Fibroblast of peridontal ligament (primary cell): ENCODE measurements at regions not wholly inside any gene's neighbourhood (a gene's known extent, or its start where the extent isn't known, plus 50 kb on each side); places are given as distances from the start of the nearest gene placed in this dataset.

Experiments
- DNase-seq: peaks from one replicate; pipeline ENCODE4 v3.0.0-alpha.2; 2010; ENCODE audit errors: extremely low read depth

- DNase-seq: no peak
Measured at GRCh38 chr2:238635647-238636051, 208.9 kb downstream of the ASB1 start.

GRCh38 chr2:238636269-238637073 is 209.7 kb downstream of the ASB1 start:
- DNase-seq: peak; percentile 57

GRCh38 chr2:238638100-238638981 is 209.5 kb upstream of the TWIST2 start:
- DNase-seq: no peak

- DNase-seq: no peak
Measured at GRCh38 chr2:238638982-238639628, 208.8 kb upstream of the TWIST2 start.

GRCh38 chr2:238640486-238640885 is 207.4 kb upstream of the TWIST2 start:
- no peak for DNase-seq

- no peak for DNase-seq
Measured at GRCh38 chr2:238642973-238643372, 204.9 kb upstream of the TWIST2 start.

- no peak for DNase-seq
Measured at GRCh38 chr2:238643400-238643907, 204.4 kb upstream of the TWIST2 start.

GRCh38 chr2:238644095-238645081 is 203.5 kb upstream of the TWIST2 start:
- peak; percentile 86 for DNase-seq

GRCh38 chr2:238645095-238645494 is 202.8 kb upstream of the TWIST2 start:
- no peak for DNase-seq

- DNase-seq: no peak
Measured at GRCh38 chr2:238645716-238646115, 202.2 kb upstream of the TWIST2 start.

GRCh38 chr2:238646281-238646680 is 201.6 kb upstream of the TWIST2 start:
- DNase-seq: no peak

GRCh38 chr2:238646803-238647202 is 201.1 kb upstream of the TWIST2 start:
- no peak for DNase-seq

GRCh38 chr2:238649123-238649522 is 198.8 kb upstream of the TWIST2 start:
- no peak for DNase-seq

- DNase-seq: no peak
Measured at GRCh38 chr2:238649936-238650518, 197.9 kb upstream of the TWIST2 start.

- no peak for DNase-seq
Measured at GRCh38 chr2:238650536-238650935, 197.3 kb upstream of the TWIST2 start.

GRCh38 chr2:238651306-238652052 is 196.4 kb upstream of the TWIST2 start:
- DNase-seq: no peak

- DNase-seq: no peak
Measured at GRCh38 chr2:238652053-238652770, 195.7 kb upstream of the TWIST2 start.

GRCh38 chr2:238652771-238653157 is 195.1 kb upstream of the TWIST2 start:
- no peak for DNase-seq

- DNase-seq: no peak
Measured at GRCh38 chr2:238653431-238654109, 194.3 kb upstream of the TWIST2 start.
